Activated CD4-positive, alpha-beta T cell treated with anti-CD3 and anti-CD28 coated beads, Interleukin-2, amount 50 U/mL, for 1 hour (primary cell): ENCODE measurements at regions not wholly inside any gene's neighbourhood (a gene's known extent, or its start where the extent isn't known, plus 50 kb on each side); places are given as distances from the start of the nearest gene placed in this dataset.
"Not testable (repeated sequence)": the region's sequence is repeated elsewhere in the genome, so short reads cannot be mapped to it uniquely, and the experiment has no call there.

Experiments used
- DNase-seq: peaks from one replicate; pipeline ENCODE4 v3.0.0-alpha.2; 2020

DNA sequence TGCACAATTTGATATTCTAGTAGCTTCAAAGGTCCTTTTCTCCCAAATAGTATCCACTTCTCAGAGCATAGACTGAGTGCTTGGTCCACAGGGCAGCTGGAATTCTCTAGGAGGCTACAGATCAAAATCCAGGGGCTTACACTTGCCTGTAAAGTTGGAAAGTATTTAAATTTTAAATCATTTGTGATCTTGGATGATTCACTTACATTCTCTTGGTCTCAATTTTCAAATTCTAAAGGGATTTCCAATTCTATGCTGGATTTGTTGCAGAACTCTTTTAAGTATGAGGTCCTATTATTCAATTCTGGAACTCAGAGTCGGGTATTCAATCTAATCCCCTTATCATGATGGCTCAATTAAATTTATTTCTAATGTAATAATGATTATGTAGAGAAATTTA, 492.3 kb downstream of the NYAP2 start:
- no peak for DNase-seq

- no peak for DNase-seq
Measured at GRCh38 chr2:225891013-225891412, 491.5 kb downstream of the NYAP2 start.

GRCh38 chr2:225889452-225889851, 489.9 kb downstream of the NYAP2 start:
- DNase-seq: no peak

GRCh38 chr2:225867071-225867470, 467.6 kb downstream of the NYAP2 start:
- DNase-seq: no peak

DNA sequence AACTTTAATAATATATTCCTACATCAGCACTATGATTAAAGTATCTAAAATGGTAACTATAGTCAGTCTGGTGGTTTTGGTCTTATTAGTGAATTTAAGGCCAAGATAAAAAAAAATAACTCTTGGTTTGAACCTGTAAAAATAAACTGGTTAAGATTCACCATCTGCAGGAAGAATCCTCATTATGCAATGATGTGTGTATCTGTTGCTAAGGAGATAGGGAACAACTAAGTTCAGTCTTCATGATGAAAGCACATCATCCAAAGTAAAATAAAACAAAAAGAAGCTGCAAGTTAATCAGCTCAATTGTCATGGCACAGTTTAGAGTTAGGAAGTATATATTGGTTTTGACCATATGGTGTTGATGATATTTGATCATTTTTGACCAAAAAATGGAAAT, 466.0 kb downstream of the NYAP2 start:
- no peak for DNase-seq

- DNase-seq: no peak
Measured at GRCh38 chr2:225864394-225864793, 464.9 kb downstream of the NYAP2 start.

DNA sequence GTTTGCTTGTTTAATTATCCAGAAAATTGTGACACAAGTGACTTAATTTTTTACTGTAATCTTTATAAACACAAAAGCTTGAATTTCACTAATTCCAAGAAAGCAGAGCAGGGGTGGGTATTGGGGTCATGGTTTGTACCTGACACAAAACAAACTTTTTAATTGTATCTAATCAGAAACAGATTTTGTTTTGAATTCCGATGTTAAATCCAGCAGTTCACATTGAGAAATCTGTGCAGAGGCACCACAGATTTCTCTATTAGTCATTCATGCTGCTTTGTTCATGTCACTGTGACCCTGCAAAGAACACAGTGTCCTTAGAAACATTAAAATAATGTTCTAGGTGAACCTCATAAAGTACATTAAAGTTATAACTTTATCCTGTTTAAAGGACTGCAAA, 443.4 kb downstream of the NYAP2 start:
- no peak for DNase-seq

GRCh38 chr2:225841314-225841713, 441.8 kb downstream of the NYAP2 start:
- no peak for DNase-seq

- DNase-seq: no peak
Measured at GRCh38 chr2:225837328-225837727, 437.8 kb downstream of the NYAP2 start.

- DNase-seq: no peak
Measured at GRCh38 chr2:225824748-225825449, 425.4 kb downstream of the NYAP2 start.

GRCh38 chr2:225821351-225821750, 421.8 kb downstream of the NYAP2 start:
- no peak for DNase-seq

DNA sequence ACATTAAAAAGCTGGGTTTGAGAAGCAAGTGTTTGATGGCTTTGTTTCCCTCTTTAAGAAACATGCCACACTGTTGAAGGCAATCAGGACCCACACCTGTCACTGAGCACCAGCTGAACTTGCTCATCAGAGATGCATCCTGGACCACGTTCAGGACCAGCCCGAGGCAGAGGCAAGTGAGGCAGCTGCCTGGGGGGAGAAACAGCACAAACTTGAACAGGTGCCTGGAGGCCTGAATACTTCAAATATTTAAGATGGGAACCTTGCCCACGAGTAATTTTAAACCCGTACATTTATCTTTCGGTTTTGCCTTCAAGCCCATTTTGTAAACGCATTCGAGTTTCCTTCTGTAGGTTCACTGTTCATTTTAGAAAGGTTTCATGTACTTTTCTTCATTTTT, 421.3 kb downstream of the NYAP2 start:
- no peak for DNase-seq

- DNase-seq: no peak
Measured at GRCh38 chr2:225814554-225814953, 415.0 kb downstream of the NYAP2 start.

GRCh38 chr2:225806105-225806504, 406.6 kb downstream of the NYAP2 start:
- DNase-seq: no peak

DNA sequence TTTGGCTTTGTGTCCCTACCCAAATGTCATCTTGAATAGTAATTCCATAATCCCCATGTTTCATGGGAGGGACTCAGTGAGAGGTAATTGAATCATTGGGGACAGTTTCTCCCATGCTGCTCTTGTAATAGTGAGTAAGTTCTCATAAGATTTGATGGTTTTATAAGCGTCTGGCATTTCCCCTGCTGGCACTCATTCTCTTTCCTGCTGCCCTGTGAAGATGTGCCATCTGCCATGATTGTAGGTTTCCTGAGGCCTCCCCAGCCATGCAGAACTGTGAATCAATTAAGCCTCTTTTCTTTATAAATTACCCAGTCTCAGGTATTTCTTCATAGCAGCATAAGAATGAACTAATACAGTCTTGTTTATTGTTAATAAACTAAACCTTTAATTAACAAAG, 402.6 kb downstream of the NYAP2 start:
- not testable (repeated sequence) for DNase-seq

GRCh38 chr2:225797394-225797793, 397.9 kb downstream of the NYAP2 start:
- DNase-seq: no peak

- DNase-seq: no peak
Measured at GRCh38 chr2:225794652-225795400, 395.3 kb downstream of the NYAP2 start.

DNA sequence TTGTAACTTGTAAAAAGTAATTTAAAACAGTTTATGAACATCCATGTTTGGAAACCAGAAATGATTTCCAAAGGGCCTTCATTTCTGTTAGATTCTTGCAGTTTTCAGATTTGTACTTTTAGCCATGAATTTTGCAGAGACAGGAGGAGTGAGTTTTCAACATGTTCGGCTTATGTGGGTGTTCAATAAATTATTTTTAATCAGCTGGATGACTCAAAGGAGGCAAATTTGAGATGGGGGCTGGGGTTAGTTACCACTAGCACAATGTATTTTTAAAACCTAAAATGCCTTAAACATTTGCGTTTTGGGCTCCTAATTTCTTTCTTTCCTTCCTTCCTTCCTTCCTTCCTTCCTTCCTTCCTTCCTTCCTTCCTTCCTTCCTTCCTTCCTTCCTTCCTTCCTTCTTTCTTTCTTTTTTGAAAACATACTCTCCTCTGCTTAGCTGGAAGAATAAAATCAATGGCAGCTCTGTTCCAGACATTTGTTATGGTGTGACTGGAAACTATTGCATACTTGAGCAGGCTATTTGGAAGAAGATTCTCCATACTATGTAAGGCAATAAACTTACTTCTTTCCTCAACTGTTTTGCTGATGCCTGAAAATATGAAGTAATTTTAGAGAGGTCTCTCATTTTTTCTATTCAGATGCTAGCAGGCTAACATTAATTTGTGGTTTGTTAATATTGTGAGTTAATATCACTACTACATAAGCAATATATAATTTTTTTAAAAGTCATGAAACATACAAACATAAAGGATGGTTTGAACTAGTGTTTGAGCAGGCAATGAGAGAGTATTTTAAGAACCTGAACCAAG, 394.4 kb downstream of the NYAP2 start:
- no peak for DNase-seq

- DNase-seq: no peak
Measured at GRCh38 chr2:225788571-225789094, 389.1 kb downstream of the NYAP2 start.

GRCh38 chr2:225787497-225787896, 388.0 kb downstream of the NYAP2 start:
- no peak for DNase-seq

DNA sequence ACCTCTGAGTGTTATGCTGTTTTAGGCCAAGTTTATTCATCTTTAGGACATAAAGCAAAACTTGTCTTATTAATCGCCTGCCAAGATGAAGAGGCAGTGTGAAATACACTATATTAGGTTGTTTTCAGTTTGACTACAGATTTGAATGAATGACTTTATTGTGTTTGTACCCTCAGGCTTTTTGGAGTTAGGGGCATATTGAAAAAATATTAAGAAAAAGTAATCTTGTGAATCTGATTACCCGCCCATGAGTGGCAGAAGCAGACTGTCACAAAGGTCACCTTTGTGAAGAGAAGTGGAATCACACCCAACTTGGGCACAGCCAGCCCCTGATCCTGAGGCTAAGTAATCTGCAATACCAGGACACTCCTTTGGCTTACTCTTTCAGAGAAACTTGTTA, 382.5 kb downstream of the NYAP2 start:
- DNase-seq: no peak

DNA sequence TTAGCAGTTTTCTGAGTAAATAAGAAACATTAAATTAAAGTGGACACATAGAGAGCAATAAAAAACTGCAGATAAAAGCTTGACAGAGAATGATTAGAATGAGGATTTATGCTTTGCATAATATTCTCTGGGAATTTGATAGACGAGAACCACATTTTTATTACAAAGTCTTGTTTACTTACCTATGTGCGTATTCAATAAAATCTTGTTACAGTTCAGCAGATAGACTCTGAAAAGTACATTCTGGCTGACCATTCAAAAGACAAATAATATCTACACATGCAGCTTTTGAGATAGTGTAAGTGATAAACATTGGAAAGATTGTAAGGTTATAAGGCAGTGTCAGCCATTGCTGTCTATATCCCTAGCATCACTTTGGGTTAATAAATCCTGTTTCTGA, 381.6 kb downstream of the NYAP2 start:
- no peak for DNase-seq

DNA sequence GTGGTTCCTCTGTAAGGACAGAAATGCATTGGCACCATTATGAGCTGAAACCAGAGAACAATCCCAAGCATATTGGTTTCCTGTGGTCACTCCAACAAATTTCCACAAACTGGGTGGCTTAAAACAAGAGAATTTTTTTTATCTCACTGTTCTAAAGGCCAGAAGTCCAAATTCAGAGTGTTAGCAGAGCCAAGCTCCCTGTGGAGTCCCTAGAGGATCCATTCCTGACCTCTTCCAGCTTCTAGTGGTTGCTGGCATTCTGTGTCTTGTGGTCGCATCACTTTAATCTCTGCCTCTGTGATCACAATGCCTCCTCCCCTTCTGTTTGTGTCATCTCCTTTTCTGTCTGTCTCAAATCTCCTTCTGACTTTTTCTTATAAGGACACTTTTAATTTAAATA, 380.3 kb downstream of the NYAP2 start:
- DNase-seq: no peak

DNA sequence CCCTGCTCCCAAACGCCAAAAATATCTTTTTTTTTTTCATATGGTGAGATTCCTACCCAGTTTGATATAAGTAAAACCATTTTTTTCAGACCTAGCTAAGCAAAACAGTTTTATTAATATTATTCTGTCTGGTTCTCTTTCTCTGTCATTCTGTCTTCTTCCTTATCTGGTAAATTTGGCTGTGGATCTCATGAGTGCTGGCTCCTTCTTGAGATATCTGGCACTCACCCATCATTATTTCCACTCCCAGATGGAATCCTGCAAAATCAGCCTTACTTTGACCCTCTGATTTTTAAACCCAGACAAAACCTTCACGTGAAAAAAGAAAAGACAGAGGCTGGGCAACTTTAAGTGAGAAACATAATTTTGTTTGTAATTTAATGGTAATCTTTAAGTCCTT, 373.6 kb downstream of the NYAP2 start:
- no peak for DNase-seq
